Liver (tissue), 8 donors: ENCODE measurements at regions not wholly inside any gene's neighbourhood (a gene's known extent, or its start where the extent isn't known, plus 50 kb on each side); places are given as distances from the start of the nearest gene placed in this dataset.

Experiments used
- DNase-seq: peaks from one replicate; pipeline ENCODE4 v3.0.0-alpha.2; 2017; ENCODE audit warnings: low spot score
- H3K27ac ChIP-seq, 2 donors: one replicate each; pipeline ENCODE4 v1.7.0; 2013; ENCODE audit warnings: inconsistent platforms in 2 of 2, low read length in 2 of 2, control low read depth in 1 of 2, low read depth in 1 of 2, mild to moderate bottlenecking in 1 of 2
- H3K27me3 ChIP-seq, 4 donors: one replicate each; pipeline versions ENCODE4 v1.6.1 to v1.7.0; 2013; ENCODE audit warnings: low read length in 3 of 4, inconsistent platforms in 1 of 4, mild to moderate bottlenecking in 1 of 4, moderate library complexity in 1 of 4; ENCODE audit not compliant: control insufficient read depth in 4 of 4, insufficient read depth in 4 of 4
- H3K36me3 ChIP-seq, 4 donors: one replicate each; pipeline versions ENCODE4 v1.6.1 to v1.7.0; 2013; ENCODE audit warnings: low read length in 3 of 4, mild to moderate bottlenecking in 3 of 4, low read depth in 1 of 4, moderate library complexity in 1 of 4; ENCODE audit not compliant: control insufficient read depth in 4 of 4, insufficient read depth in 3 of 4
- H3K4me1 ChIP-seq, 4 donors: one replicate each; pipeline versions ENCODE4 v1.6.1 to v1.7.0; 2013; ENCODE audit warnings: low read length in 3 of 4, mild to moderate bottlenecking in 3 of 4, moderate library complexity in 1 of 4; ENCODE audit not compliant: control insufficient read depth in 4 of 4, insufficient read depth in 4 of 4
- H3K4me3 ChIP-seq, 3 donors: one replicate each; pipeline versions ENCODE4 v1.6.1 to v1.7.0; 2013; ENCODE audit warnings: low read length in 3 of 3, control low read depth in 1 of 3, low read depth in 1 of 3, mild to moderate bottlenecking in 1 of 3
- H3K9ac ChIP-seq, 2 donors: one replicate each; pipeline ENCODE4 v1.7.0; 2013; ENCODE audit warnings: low read length in 2 of 2, mild to moderate bottlenecking in 2 of 2, moderate library complexity in 2 of 2, control low read depth in 1 of 2, low read depth in 1 of 2
- H3K9me3 ChIP-seq, 4 donors: one replicate each; pipeline versions ENCODE4 v1.6.1 to v1.7.0; 2013; ENCODE audit warnings: low read length in 3 of 4; ENCODE audit not compliant: control insufficient read depth in 4 of 4
- ATF3 ChIP-seq: IDR thresholded peaks from 2 replicates; pipeline ENCODE4 v1.6.1; 2016; ENCODE audit warnings: antibody characterized with exemption
- CTCF ChIP-seq: fragments of 150-350 bp; IDR thresholded peaks from 2 replicates; pipeline ENCODE4 v1.5.1; 2017; ENCODE audit warnings: improper control_type of control experiment, low read depth, low read length; ENCODE audit not compliant: missing input control
- EGR1 ChIP-seq, 2 donors: IDR thresholded peaks; 2 replicates each; pipeline ENCODE4 v1.6.1; 2016 to 2018; ENCODE audit warnings: antibody characterized with exemption in 2 of 2, low read depth in 2 of 2
- FOXA1 ChIP-seq: IDR thresholded peaks from 2 replicates; pipeline ENCODE4 v1.6.1; 2016; ENCODE audit warnings: antibody characterized with exemption
- FOXA2 ChIP-seq: IDR thresholded peaks from 2 replicates; pipeline ENCODE4 v1.6.1; 2016; ENCODE audit warnings: antibody characterized with exemption
- GABPA ChIP-seq, 2 donors: IDR thresholded peaks in 1 of 2; conservative IDR thresholded peaks in 1 of 2; 2 replicates each; pipeline ENCODE4 v1.6.1; 2016; ENCODE audit warnings: antibody characterized with exemption in 2 of 2, mild to moderate bottlenecking in 1 of 2, moderate library complexity in 1 of 2
- HNF4A ChIP-seq, 2 donors: conservative IDR thresholded peaks; 2 replicates each; pipeline ENCODE4 v1.6.1; 2016; ENCODE audit warnings: antibody characterized with exemption in 2 of 2, mild to moderate bottlenecking in 2 of 2
- HNF4G ChIP-seq: IDR thresholded peaks from 2 replicates; pipeline ENCODE4 v1.6.1; 2016; ENCODE audit warnings: antibody characterized with exemption
- MAX ChIP-seq: IDR thresholded peaks from 2 replicates; pipeline ENCODE4 v1.6.1; 2016; ENCODE audit warnings: antibody characterized with exemption
- NR2F2 ChIP-seq: IDR thresholded peaks from 2 replicates; pipeline ENCODE4 v1.6.1; 2016; ENCODE audit warnings: antibody characterized with exemption
- RAD21 ChIP-seq, 2 donors: IDR thresholded peaks; 2 replicates each; pipeline ENCODE4 v1.6.1; 2016; ENCODE audit warnings: antibody characterized with exemption in 2 of 2, mild to moderate bottlenecking in 2 of 2
- REST ChIP-seq: IDR thresholded peaks from 2 replicates; pipeline ENCODE4 v1.6.1; 2016; ENCODE audit warnings: antibody characterized with exemption, mild to moderate bottlenecking
- RXRA ChIP-seq, 2 donors: IDR thresholded peaks; 2 replicates each; pipeline ENCODE4 v1.6.1; 2017 to 2018; ENCODE audit warnings: antibody characterized with exemption in 2 of 2, mild to moderate bottlenecking in 1 of 2
- SP1 ChIP-seq: IDR thresholded peaks from 2 replicates; pipeline ENCODE4 v1.6.1; 2018; ENCODE audit warnings: antibody characterized with exemption, mild to moderate bottlenecking
- TAF1 ChIP-seq: conservative IDR thresholded peaks from 2 replicates; pipeline ENCODE4 v1.6.1; 2016; ENCODE audit warnings: antibody characterized with exemption, mild to moderate bottlenecking
- YY1 ChIP-seq: IDR thresholded peaks from 2 replicates; pipeline ENCODE4 v1.6.1; 2016; ENCODE audit warnings: antibody characterized with exemption, mild to moderate bottlenecking
- ZBTB33 ChIP-seq: IDR thresholded peaks from 2 replicates; pipeline ENCODE4 v1.6.1; 2016; ENCODE audit warnings: antibody characterized with exemption
- WGBS: extraction: QIAGEN DNeasy Blood & Tissue Kit; methylation state at CpG from one replicate; pipeline ENCODE4 v1.1.7; 2013; 5-methylcytosine and 5-hydroxymethylcytosine counted together
- donor health status: healthy.
- donor health status: healthy.
- donor health status: healthy.
- donor health status: healthy.
- donor health status: healthy.

GRCh38 chrX:149207518-149207917, 297.6 kb downstream of the IDS start:
- Histone ChIP-seq H3K4me1 (no peaks in the 10 kb centered on the region), H3K27ac (no peak overlapping the region), H3K27me3 (peaks cover 0 to 4% (median 0%) of the 10 kb centered on the region in 4 donors), H3K9me3 (no peaks in the 10 kb centered on the region), H3K4me3 (no peak overlapping the region), H3K9ac (no peak overlapping the region), H3K36me3 (no peaks in the 10 kb centered on the region)
- DNase-seq, result no peak
- 87% methylated on average over 3 of the region's 3 CpGs for WGBS
- no peak for TF ChIP-seq SP1
- no peak for TF ChIP-seq FOXA2
- TF ChIP-seq ZBTB33, result no peak
- no peak for TF ChIP-seq HNF4A (conservative IDR thresholded peaks at IDR 0.05)
- TF ChIP-seq MAX, result no peak
- TF ChIP-seq NR2F2, result no peak
- TF ChIP-seq ATF3, result no peak
- no peak for TF ChIP-seq YY1

GRCh38 chrX:149205937-149206336, 299.2 kb downstream of the IDS start:
- Histone ChIP-seq H3K4me1 (no peaks in the 10 kb centered on the region), H3K4me3 (no peak overlapping the region), H3K36me3 (no peaks in the 10 kb centered on the region), H3K9me3 (no peaks in the 10 kb centered on the region), H3K9ac (no peak overlapping the region), H3K27me3 (peaks cover 0 to 4% (median 0%) of the 10 kb centered on the region in 4 donors), H3K27ac (no peak overlapping the region)
- DNase-seq, result no peak
- no peak for TF ChIP-seq FOXA2
- no peak for TF ChIP-seq RAD21 (IDR thresholded peaks at IDR 0.05)
- TF ChIP-seq CTCF, result no peak
- no peak for TF ChIP-seq EGR1 (IDR thresholded peaks at IDR 0.05; ENCODE audit: low read depth in 2 of 2)
- no peak for TF ChIP-seq GABPA (IDR thresholded peaks at IDR 0.05 in 1 of 2, conservative IDR thresholded peaks at IDR 0.05 in 1 of 2)
- TF ChIP-seq ATF3, result no peak
- TF ChIP-seq REST, result no peak
- TF ChIP-seq SP1, result no peak
- no peak for TF ChIP-seq HNF4A (conservative IDR thresholded peaks at IDR 0.05)
- no peak for TF ChIP-seq YY1
- no peak for TF ChIP-seq ZBTB33
- TF ChIP-seq FOXA1, result no peak
- TF ChIP-seq HNF4G, result no peak
- no peak for TF ChIP-seq NR2F2
- no peak for TF ChIP-seq TAF1
- no peak for TF ChIP-seq RXRA (IDR thresholded peaks at IDR 0.05)
- WGBS, result 68% methylated on average over 1 of the region's 1 CpG
